NCI-H526 (cell line): ENCODE measurements at regions not wholly inside any gene's neighbourhood (a gene's known extent, or its start where the extent isn't known, plus 50 kb on each side); places are given as distances from the start of the nearest gene placed in this dataset.

Source experiments
- DNase-seq, 2 experiments: peaks; one replicate each; lab custom pipeline; 2025; lab: John Stamatoyannopoulos, UW

DNA sequence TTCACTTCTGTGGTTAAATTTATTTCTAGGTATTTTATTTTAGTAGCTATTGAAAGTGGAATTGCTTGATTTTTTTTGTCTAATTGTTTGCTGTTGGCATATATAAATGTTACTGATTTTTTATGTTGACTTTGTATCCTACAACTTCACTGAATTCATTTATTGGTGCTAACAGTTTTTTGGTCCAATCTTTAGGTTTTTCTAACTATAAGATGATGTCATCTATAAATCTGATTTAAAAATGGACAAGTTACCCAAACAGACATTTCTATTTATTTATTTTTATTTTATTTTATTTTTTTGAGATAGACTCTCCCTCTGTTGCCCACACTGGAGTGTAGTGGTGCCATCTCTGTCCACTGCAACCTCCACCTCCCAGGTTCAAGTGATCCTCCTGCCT lies 162.3 kb downstream of the COX7C start:
- no peak for DNase-seq

GRCh38 chr5:86786955-86787354 lies 169.2 kb downstream of the COX7C start:
- no peak for DNase-seq

DNA sequence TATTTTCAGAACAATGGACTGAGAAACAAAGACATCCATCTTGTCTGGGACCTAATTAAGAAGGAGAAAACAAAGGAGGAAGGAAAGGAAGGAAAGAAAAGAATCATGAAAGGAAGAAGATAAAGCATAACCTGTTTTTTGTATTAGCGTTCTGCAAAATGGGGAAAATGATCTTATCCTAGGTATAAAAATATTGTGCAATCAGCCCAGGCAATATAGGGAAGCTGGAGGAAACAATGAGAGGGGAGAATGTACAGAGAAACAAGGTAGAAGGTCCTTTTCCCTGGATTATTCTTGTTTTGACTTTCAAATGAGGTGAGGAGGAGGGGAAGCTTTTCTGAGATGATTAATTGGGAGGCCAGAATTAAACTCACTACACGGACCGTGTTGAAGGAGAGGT lies 177.9 kb downstream of the COX7C start:
- DNase-seq, result peak in 1 of 2 experiments; percentile 34

DNA sequence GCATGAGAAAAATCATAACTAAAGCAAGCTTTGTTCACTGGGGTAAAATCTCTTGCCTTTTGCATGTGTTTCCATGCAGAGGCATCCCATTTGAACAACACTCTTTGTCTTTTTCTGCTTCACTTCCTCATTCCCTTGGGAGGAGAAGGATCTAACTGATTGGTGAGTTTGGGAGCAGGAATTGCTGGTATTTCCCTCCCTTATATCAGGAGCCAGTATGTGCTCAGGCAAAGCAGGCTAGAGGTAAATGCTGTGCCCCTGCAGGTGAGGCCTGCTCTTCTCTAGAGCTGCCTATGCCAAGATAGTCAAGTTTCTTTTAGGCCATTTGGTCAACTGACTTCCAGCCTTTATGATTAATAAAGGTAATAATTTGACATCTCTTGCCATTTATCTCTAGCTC lies 179.9 kb downstream of the COX7C start:
- DNase-seq, result peak in 1 of 2 experiments; percentile 4

- no peak for DNase-seq
Observed at GRCh38 chr5:86806206-86806605, 188.5 kb downstream of the COX7C start.

GRCh38 chr5:86807046-86808031 lies 189.6 kb downstream of the COX7C start:
- peak in 1 of 2 experiments; percentile 2 for DNase-seq

GRCh38 chr5:86814315-86814714 lies 196.6 kb downstream of the COX7C start:
- no peak for DNase-seq

DNA sequence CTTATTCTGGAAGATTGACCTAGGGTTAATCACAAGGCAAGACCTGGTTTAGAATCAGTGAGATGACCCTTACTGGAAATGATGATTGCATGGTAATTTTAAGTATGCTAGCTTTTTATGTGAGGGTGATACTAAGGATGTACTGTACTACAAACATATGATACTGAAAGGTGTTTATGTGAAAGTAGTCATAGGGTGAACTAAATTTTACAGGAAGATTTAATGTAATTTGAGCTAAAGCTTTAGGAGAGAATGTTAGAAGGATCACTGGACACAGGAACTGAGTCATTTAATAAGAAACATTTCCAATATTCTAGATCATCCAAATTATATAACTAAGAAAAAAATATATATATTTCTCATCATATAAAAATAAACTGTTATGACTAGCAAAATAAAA lies 197.2 kb downstream of the COX7C start:
- DNase-seq, result no peak

DNA sequence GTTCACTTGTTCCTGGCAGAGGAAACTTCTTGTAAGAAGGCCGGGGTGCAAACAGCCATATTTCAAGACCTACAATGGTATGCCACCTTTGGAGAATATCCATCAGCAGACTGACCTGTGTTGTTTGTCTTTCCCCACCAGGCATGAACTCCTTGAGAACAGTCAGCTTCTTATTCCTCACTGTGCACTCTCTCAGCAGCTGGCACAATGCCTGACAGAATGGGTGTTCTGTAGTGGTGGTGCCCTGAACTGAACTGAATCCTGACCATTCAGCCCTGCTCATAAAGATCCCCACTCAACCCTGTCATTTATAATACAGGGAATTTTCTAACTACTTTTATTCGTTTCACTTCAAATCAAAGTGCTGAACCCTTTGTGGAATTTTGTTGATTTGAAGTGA lies 206.9 kb downstream of the COX7C start:
- no peak for DNase-seq

GRCh38 chr5:86831128-86831527 lies 213.4 kb downstream of the COX7C start:
- DNase-seq, result no peak

DNA sequence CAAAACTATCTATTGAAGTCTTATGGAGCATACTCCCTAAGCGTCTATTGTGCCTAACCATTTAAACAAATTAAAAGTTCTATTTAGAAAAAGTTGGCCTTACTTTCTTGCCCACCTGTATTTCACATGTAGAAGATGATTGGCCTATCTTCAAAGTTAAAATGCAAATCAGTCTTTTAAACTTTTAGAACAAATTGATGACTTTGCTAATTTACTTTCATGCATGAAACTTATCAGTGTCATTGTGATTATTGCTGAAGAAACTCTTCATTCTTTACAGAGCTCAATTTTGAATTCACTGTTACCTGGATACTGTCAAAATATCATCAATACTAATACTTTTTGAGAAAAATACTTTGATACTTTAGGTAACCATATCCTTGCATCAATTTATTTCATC lies 216.1 kb downstream of the COX7C start:
- DNase-seq, result no peak

- no peak for DNase-seq
Observed at GRCh38 chr5:86837610-86838009, 219.9 kb downstream of the COX7C start.

GRCh38 chr5:86838083-86838482 lies 220.3 kb downstream of the COX7C start:
- DNase-seq, result no peak

DNA sequence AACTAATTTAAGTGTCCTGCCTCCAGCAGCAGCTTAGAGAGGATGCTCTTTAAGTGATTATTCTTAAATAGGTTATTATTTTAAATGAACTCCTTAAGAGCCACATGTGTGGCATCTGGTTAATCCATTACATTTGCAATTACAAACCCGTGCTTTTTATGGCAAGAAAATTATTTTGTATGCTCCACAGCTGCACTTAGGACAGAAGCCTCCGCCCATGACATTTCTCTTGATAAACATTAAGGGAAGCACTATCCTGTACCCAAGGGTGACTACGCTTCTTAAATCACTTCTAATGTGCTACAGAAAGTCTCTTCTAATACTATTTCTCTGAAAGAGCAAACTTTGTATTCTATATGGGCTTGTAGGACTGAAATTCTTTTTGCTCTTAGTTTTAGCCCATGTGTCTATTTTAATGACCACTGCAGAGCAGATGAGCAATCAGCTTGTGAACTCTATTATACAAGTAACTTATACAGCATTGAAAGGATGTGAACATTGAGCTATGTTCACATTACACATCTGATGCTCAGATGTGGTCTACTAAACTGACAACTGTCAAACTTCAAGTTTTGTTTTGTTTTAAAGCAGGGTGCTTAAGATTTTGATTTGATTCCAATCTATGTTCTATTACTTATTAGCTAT lies 223.4 kb downstream of the COX7C start:
- no peak for DNase-seq

GRCh38 chr5:86858442-86858841 lies 240.7 kb downstream of the COX7C start:
- DNase-seq, result no peak

GRCh38 chr5:86861512-86861911 lies 243.8 kb downstream of the COX7C start:
- DNase-seq, result peak; percentile 74 to 80

DNA sequence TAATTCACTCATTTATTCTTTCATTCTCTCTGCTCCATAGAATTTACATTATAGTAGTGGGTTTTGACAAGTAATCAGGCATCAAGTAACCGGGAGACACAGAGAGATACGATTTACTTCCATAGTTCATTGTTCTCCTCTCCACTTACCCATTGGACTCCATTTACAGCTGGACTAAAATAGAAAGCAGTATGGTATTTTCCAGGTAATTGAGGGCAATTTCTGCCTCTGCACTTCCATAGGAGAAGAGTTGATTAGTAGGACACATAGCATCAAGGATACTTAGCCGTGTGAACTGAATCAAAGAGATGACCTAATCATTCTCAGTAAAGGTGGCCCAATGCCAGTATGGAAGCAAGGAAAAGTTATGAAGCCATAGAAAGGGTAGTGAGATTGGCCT lies 244.4 kb downstream of the COX7C start:
- no peak for DNase-seq

GRCh38 chr5:86864051-86864450 lies 246.3 kb downstream of the COX7C start:
- no peak for DNase-seq

DNA sequence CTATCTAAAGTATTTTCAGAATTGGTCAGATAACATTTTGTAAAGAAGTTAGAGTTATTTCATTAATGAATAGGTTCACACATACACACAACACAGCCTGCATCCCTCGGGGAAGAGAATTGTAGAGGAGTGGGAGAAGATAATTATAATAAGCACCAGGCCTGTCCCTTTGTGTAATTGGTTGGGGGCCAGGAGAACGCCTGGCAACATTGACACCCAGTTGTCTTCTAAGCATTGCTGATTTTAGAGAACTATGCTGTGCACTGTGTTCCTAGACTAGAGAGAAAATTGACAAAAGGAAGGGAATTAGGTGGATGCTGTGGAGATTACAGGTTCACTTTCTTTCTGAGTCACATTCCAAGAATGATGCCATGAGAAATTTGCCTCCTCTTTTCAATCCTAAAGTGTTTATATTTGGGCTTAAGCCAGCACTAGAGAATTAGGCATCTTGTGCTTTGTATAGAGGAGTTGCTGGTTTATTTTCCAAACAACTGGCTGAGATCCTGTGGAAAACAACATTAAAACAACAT lies 247.6 kb downstream of the COX7C start:
- DNase-seq, result no peak

- no peak for DNase-seq
Observed at GRCh38 chr5:86866036-86866435, 248.3 kb downstream of the COX7C start.

- no peak for DNase-seq
Observed at GRCh38 chr5:86869268-86869667, 251.5 kb downstream of the COX7C start.

GRCh38 chr5:86875539-86875938 lies 257.8 kb downstream of the COX7C start:
- no peak for DNase-seq

DNA sequence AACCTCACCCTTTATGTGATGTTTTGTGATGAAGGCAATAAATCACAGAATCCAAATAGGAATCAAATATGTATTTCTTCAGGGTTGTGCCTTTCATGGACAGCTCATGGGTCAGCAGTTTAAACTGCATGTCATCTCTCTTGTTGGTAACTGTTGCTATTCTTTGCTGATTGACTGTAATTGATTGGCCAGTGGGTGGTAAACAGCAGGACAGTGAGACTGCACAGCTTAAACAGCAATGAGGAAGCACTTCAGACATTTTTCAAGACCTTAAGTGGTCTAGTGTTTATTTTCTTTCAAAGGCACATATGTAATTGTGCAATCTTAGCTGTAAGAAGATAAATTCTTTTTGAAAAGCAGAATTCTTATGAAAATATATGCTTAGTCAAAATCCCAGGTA lies 260.5 kb downstream of the COX7C start:
- no peak for DNase-seq
